IPS-NIHi11 (cell line): ENCODE measurements at regions not wholly inside any gene's neighbourhood (a gene's known extent, or its start where the extent isn't known, plus 50 kb on each side); places are given as distances from the start of the nearest gene placed in this dataset.
"Not testable (repeated sequence)": the region's sequence is repeated elsewhere in the genome, so short reads cannot be mapped to it uniquely, and the experiment has no call there.

ENCODE experiments used
- DNase-seq: peaks from one replicate; pipeline ENCODE4 v3.0.0; 2012; ENCODE audit warnings: mixed read lengths, low spot score

GRCh38 chr6:170147832-170148708, 142.8 kb downstream of the DLL1 start:
- peak; percentile 61 for DNase-seq

- no peak for DNase-seq
These were observed 143.7 kb downstream of the DLL1 start for GRCh38 chr6:170147056-170147787.

DNA sequence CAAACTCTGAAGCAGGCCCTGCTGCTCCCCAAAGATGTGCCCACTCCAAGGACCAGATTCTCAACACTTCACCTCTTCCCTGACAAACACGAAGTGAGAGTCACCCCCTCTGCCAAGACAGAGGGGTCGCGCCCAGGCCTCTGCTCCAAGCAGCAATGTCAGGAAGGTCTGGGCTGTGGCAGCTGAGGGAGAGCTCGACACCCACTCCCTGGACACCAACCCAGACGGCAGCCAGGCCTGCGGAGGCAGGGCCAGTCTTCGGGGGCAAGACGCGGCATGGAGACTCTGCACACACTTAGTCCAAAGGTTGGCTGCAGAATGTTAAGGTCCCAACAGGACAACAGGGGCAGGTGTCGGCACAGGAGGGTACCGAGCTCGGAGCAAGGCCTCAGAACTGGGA, 144.2 kb downstream of the DLL1 start:
- DNase-seq: no peak

- DNase-seq: not testable (repeated sequence)
These were observed 144.7 kb downstream of the DLL1 start for GRCh38 chr6:170146131-170146530.

GRCh38 chr6:170145716-170146115, 145.2 kb downstream of the DLL1 start:
- not testable (repeated sequence) for DNase-seq

DNA sequence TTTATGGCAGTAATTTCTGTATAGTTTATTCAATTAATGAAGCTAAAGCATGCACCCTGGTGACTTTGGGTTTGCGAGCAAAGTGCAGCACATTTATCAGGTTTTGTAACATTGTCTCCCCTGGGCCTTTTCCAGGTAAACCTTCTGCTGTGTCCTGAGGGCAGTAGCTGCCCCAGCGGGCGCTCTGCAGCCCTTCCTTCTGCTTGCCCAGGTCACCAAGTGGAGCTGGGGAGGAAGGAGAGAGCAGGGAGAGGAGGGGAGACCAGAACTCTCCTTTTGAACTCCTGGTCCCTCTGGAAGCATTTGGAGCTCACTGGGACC, 145.6 kb downstream of the DLL1 start:
- DNase-seq: no peak

DNA sequence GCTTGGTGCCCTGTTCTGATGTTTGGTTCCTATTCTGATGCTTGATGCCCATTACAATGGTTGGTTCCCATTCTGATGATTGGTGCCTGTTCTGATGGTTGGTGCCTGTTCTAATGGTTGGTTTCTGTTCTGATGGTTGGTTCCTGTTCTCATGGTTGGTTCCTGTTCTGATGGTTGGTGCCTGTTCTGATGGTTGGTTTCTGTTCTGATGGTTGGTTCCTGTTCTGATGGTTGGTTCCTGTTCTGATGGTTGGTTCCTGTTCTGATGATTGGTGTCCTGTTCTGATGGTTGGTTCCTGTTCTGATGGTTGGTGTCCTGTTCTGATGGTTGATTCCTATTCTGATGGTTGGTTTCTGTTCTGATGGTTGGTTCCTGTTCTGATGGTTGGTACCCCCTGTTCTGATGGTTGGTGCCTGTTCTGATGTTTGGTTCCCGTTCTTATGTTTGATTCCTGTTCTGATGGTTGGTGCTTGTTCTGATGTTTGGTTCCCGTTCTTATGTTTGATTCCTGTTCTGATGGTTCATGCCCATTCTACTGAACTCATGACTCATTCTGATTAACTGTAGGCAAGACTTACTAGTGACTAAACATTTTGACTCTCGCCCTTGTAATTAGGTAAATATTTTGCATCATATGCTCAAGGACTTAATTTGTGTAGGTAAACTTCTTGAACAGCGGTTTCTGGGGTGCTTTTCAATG, 146.2 kb downstream of the DLL1 start:
- DNase-seq: no peak

GRCh38 chr6:170143401-170144150, 147.3 kb downstream of the DLL1 start:
- no peak for DNase-seq

- no peak for DNase-seq
These were observed 148.3 kb downstream of the DLL1 start for GRCh38 chr6:170142559-170142958.

DNA sequence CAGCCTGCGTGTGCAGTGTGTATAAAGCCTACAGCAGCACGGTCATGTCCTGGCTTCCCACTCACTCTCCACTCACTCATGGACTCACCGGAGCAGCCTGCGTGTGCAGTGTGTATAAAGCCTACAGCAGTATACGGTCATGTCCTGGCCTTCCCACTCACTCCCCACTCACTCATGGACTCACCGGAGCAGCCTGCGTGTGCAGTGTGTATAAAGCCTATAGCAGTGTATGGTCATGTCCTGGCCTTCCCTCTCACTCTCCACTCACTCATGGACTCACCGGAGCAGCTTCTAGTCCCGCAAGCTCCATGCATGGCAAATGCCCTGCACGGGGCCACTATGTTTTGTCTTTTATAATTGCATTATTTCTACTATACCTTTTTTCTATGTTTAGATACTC, 149.8 kb downstream of the DLL1 start:
- DNase-seq: not testable (repeated sequence)

DNA sequence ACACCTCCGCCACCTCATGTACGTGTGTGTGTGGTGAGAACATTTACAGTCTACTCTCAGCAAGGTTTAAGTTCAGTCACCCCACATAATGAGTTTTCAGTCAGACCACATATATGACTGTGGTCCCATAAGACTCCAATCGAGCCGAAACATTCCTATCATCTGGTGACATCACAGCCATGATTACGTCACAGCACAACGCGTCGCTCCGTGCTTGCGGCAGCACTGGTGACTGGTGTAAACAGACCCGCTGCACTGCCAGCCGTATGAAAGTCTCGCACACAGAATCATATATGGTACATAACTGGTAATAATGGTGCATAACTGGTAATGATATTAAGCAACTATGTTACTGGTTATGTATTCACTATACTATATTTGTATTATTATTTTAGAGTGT, 150.7 kb downstream of the DLL1 start:
- no peak for DNase-seq

DNA sequence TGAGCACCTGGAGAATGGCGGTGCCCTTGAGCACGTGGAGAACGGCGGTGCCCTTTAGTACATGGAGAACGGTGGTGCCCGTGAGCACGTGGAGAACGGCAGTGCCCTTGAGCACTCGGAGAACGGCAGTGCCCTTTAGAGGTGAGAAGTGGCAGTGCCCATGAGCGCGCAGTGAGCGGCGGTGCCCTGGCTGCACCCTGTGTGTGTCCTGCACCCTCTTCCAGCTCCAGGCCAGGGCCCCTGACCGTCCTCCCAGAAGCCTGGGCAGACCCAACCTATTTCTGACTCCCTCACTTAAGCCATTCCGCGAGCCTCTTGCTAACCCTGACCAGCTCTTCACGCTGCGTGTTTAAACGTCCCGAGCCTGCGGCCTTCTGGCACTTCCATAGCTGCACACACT, 151.3 kb downstream of the DLL1 start:
- no peak for DNase-seq

- DNase-seq: not testable (repeated sequence)
These were observed 151.8 kb downstream of the DLL1 start for GRCh38 chr6:170139046-170139445.

DNA sequence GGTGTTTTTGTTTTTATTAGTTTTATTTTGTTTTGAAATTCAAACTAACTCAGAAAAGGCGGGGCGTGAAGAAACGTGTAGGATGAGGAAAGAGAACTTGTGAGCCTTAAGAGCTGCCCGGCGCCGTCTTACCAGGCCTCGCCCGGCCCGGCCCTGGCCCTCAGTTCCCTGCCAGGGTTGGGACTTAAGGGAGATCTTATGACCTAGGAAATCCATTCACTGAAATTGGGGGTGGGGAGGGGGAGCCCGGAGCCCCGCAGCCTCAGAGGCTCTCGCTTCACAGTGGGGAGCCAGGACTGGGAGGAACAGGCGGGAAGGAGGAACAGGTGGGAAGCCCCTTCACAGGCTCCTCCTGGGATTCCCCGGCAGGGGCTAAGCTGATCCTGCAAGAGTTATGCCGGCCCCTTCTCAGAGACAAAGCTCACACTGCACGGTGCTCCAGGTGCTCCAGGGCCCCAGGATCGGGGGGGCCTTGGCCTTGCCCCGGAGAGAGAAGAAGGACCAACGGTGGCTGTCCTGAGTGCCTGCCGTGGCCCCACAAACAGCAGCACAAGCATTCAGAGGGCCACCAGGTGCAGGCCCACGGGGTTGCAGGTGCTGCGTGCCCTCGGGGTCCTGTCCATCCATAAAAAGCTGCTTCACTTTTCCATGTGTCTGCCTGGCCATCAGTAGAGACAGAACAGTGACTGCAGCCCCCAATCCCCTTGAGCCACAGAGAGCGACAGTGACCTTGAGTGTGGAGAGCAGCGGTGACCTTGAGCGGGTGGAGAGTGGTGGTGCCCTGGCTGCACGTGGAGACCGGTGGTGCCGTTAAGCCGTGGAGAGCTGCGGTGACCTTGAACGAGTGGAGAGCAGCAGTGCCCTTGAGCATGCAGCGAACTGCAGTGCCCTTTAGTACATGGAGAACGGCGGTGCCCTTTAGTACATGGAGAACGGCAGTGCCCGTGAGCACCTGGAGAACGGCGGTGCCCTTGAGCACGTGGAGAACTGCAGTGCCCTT, 152.7 kb downstream of the DLL1 start:
- no peak for DNase-seq

DNA sequence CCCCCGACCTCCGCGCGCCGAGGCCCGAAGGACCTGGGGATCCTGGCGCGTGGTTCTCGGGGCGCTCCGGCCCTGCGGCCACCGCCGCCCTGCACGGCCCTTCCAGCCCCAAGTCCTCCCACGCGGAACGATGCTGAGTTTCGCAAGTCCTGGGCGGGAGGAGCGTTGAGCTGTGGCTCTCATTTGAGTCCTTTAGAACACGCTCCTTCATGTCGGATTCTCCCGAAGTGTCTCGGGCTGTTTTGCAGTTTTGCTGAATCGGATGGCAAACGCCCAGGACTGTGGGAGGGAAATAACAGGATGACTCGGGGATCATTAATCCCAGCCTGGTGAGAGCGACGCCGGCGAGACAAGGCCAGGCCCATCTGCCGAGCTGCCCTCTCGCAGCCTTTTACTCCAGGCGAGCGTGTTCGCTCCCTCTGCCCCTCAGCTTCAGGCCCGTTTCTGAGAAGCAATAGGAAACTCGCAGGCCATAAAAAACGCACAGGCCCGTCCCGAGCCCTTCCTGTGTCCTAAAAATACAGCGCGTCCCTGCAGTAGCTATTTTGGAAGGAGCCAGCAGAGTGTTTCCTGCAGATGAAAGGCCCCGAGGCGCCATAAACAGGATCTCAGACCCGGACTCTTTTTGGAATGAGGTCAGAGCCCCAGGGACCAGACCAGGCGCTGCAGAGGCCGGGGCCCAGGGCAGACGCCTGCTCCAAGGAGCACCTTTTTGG, 153.5 kb downstream of the DLL1 start:
- DNase-seq: no peak

- no peak for DNase-seq
These were observed 154.2 kb downstream of the DLL1 start for GRCh38 chr6:170136541-170137175.

- peak; percentile 15 for DNase-seq
These were observed 154.9 kb downstream of the DLL1 start for GRCh38 chr6:170135821-170136471.

DNA sequence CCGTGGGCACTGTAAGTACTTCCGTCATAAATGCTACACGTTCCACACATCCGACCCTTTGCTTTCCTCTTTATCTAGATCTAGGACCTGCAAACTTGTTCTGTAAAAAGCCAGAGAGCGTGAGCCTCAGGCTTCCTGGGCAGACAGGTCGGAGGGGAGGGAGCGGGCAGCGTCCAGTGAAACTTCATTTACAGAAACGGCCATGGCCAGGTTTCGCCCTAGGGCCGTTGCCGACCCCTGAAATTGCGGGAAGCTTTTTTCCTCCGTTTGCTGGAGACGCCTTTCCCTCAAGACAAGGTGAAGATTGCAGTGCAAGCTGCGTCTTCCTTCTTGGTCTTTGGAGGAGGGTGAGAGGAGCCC, 155.4 kb downstream of the DLL1 start:
- no peak for DNase-seq
